ENCODE measurements at regions not wholly inside any gene's neighbourhood (a gene's known extent, or its start where the extent isn't known, plus 50 kb on each side); places are given as distances from the start of the nearest gene placed in this dataset.
"Not testable (repeated sequence)": the region's sequence is repeated elsewhere in the genome, so short reads cannot be mapped to it uniquely, and the experiment has no call there.

DNA sequence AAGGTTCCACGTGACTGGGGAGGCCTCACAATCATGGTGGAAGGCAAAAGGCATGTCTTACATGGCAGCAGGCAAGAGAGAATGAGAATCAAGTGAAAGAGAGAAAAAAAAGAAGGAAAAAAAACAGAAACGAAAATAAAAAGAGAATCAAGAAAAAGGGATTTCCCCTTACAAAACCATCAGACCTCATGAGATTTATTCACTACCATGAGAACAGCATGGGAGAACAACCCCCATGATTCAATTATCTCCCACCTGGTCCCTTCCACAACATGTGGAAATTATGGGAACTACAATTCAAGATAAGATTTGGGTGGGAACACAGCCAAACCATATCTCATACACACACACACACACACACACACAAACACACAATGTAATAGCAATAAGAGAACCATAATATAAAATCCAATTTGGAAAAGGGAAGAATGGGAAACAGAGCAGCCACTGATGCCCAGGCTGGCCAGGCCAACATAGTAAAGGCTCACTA is 90.6 kb upstream of the C1QTNF7 start:
- CTCF ChIA-PET; intact Hi-C loops (cut with micrococcal nuclease); DNase-seq; H3K27me3 Mint-ChIP-seq; H3K4me3 Mint-ChIP-seq; POLR2A ChIA-PET; H3K27ac Mint-ChIP-seq; H3K4me1 Mint-ChIP-seq (ENCODE audit: low read depth); H3K9me3 Mint-ChIP-seq; H3K36me3 Mint-ChIP-seq: not testable (repeated sequence)

DNA sequence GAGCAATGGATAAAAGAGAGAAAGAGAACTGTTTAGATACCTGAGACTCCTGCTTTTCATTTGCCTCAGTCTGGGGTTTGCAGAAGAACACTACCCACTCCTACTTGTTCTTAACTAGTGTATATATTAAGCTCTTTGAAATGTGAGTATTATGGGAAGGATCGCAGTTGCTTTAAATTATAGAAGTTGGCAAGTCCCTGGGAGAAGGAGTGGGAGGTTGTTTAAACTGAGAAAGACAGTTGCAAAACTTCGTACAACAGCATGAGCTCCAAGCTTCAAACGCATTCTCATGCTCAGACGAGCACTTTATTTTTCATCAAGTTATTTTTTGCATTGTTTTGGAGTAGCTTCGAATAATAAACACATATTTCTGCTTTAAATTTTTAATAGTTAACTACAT is 88.1 kb upstream of the C1QTNF7 start:
- DNase-seq: no peak
- POLR2A ChIA-PET: no interaction called here
- CTCF ChIA-PET: interaction anchor here (0.7 kb wide), 1 partner anchor 16 kb away, joined by 3 read pairs; no protein-coding TSS in a partner anchor
- no peaks in the 10 kb centered on the region for H3K4me1 Mint-ChIP-seq (ENCODE audit: low read depth)
- intact Hi-C loops (cut with micrococcal nuclease): no loop called here
- H3K27ac Mint-ChIP-seq: no peak overlapping the region
- peaks cover 1% of the 10 kb centered on the region for H3K27me3 Mint-ChIP-seq
- H3K36me3 Mint-ChIP-seq: no peaks in the 10 kb centered on the region
- no peaks in the 10 kb centered on the region for H3K9me3 Mint-ChIP-seq
- no peak overlapping the region for H3K4me3 Mint-ChIP-seq

DNA sequence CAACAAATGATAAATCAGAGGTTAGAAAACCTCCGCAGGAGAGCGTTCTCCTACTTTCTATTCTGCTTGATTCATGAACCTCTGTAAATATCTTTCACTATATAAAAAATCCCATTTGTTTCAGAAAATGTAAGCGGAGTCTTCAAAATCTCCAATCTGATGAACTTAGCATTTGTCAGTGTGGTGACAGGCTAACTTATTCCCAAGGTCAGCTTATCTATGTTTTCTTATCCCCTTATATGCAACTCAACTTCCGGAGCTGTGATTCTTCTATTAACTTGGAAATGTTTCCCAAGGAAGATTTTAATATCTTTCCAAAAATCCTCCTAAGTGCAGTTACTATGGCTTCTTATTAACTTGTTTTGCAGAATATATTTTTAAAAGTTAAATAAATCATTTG is 87.5 kb upstream of the C1QTNF7 start:
- ChIA-PET CTCF (interaction anchor here (0.7 kb wide), 1 partner anchor 17 kb away, joined by 3 read pairs; no protein-coding TSS in a partner anchor), POLR2A (no interaction called here)
- H3K4me3 Mint-ChIP-seq: no peak overlapping the region
- intact Hi-C loops (cut with micrococcal nuclease): no loop called here
- H3K36me3 Mint-ChIP-seq: no peaks in the 10 kb centered on the region
- no peaks in the 10 kb centered on the region for H3K9me3 Mint-ChIP-seq
- no peaks in the 10 kb centered on the region for H3K4me1 Mint-ChIP-seq (ENCODE audit: low read depth)
- H3K27ac Mint-ChIP-seq: no peak overlapping the region
- no peak for DNase-seq
- H3K27me3 Mint-ChIP-seq: peaks cover 1% of the 10 kb centered on the region

DNA sequence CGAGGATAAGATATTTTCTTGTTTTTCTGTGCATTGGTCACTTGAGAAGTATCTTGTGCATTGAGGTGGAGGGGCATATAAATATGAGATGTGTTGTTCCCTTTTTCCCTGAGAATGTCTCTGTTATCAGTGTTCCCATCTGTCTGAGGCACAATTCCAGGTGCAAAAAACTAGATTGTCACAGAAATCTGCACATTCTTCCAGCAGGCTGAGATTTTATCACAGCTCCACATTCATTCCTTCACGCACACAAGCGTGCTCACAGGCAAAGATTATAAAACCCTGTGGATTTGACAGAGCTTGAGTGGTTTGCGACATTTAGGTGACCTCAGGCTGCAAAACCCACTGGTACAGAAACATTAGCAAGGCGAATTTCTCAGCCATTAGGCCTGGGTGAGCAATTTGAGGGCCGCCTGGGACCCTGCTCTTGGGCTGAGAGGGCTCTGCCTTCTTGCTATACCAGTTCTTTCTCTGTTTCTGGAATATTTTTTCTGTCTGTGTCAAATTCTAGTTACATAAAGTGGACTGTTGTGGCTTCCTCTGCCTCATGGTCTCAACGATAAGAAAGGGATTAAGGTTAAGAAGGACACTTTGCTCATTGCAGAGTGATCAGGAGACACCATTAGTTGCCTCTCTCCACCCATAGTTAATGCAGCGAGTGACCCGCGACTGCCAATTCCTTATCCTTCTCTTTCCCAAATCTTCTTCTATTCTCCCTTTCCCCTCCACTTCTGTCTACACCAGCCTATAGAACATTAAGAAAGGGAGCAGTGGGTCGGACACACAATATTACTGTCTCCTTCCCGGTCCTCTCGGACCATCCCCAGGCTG is 86.7 kb upstream of the C1QTNF7 start:
- Mint-ChIP-seq H3K9me3 (no peaks in the 10 kb centered on the region), H3K27ac (no peak overlapping the region), H3K36me3 (no peaks in the 10 kb centered on the region), H3K4me3 (no peak overlapping the region), H3K27me3 (peaks cover 1% of the 10 kb centered on the region), H3K4me1 (ENCODE audit: low read depth) (no peaks in the 10 kb centered on the region)
- CTCF ChIA-PET: no interaction called here
- no peak for DNase-seq
- POLR2A ChIA-PET: no interaction called here
- intact Hi-C loops (cut with micrococcal nuclease): no loop called here

DNA sequence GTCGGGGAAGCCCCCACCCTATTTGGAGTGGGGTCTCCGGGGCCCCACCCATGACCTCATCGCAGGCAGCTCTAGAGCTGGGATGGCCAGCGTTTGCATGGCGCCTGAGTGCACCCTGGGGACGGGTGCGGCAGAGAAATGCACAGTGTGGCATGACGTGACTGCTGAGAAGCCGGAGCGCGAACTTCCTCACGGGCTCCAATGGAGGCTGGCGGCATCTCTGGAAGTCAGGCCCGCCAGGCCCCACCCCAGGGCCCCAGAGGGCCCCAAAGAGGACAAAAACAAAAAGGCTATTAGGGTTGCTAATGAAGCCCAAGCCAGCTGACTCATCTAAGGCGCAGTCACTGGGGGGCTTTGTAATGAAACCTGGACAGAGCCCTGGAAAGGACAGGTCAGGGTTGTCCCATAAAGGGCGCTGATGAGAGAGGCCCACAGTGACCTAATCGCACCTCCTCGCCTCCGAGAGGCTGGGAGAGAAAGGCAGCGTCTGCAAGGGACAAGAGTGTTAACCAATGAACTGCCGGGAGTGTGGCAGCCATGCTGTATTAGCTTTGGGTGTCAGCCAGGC is 86.0 kb upstream of the C1QTNF7 start:
- Mint-ChIP-seq H3K4me1 (ENCODE audit: low read depth) (no peaks in the 10 kb centered on the region), H3K4me3 (no peak overlapping the region), H3K9me3 (no peaks in the 10 kb centered on the region), H3K27me3 (peaks cover 3% of the 10 kb centered on the region), H3K27ac (no peak overlapping the region), H3K36me3 (no peaks in the 10 kb centered on the region)
- ChIA-PET POLR2A (no interaction called here), CTCF (no interaction called here)
- intact Hi-C loops (cut with micrococcal nuclease): no loop called here
- DNase-seq: no peak

DNA sequence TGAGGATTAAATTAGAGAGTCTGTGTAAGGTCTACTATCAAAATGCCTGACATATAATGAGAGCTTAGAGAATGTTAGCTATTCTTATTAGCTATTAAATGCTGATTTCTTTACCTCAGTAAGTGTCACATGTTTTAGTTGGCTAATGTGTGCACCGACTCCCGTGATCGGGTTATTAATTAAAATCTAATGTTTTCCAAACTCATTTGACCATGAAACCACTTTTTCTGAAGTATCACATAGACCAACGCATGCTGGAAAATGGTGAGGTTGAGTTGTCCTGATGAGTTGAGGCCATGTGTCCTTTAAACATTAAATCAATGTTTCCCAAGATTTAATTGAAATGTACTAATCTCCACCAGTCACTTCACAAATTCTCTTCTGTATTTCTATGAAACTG is 84.8 kb upstream of the C1QTNF7 start:
- Mint-ChIP-seq H3K36me3 (no peaks in the 10 kb centered on the region), H3K4me1 (ENCODE audit: low read depth) (no peaks in the 10 kb centered on the region), H3K4me3 (no peak overlapping the region), H3K27me3 (peaks cover 3% of the 10 kb centered on the region), H3K27ac (no peak overlapping the region), H3K9me3 (no peaks in the 10 kb centered on the region)
- intact Hi-C loops (cut with micrococcal nuclease): no loop called here
- ChIA-PET POLR2A (no interaction called here), CTCF (interaction anchor here (0.6 kb wide), 1 partner anchor 1839 kb away, joined by 3 read pairs; no protein-coding TSS in a partner anchor)
- DNase-seq: no peak

DNA sequence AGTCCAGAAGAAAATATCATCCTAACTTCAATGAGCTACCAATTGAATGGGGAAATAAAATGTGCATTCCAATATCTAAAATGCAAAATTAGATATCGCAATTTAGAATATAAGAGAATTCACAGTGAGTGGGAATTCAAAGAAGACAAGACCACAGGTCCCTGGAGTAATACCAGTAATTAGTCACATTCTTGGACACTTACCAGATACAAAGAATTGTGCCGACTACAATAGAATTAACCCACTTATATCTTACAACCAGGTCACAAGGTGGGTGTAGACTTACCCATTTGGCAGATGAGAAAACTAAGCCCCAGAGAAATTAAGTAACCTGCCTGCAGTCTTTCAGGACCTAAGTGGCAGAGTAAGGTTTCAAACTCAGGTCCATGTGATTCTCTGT is 84.3 kb upstream of the C1QTNF7 start:
- Mint-ChIP-seq H3K36me3 (no peaks in the 10 kb centered on the region), H3K4me1 (ENCODE audit: low read depth) (no peaks in the 10 kb centered on the region), H3K4me3 (no peak overlapping the region), H3K9me3 (no peaks in the 10 kb centered on the region), H3K27me3 (peaks cover 3% of the 10 kb centered on the region), H3K27ac (no peak overlapping the region)
- intact Hi-C loops (cut with micrococcal nuclease): no loop called here
- CTCF ChIA-PET: interaction anchor here (0.6 kb wide), 1 partner anchor 1839 kb away, joined by 3 read pairs; no protein-coding TSS in a partner anchor
- POLR2A ChIA-PET: no interaction called here
- DNase-seq: no peak

DNA sequence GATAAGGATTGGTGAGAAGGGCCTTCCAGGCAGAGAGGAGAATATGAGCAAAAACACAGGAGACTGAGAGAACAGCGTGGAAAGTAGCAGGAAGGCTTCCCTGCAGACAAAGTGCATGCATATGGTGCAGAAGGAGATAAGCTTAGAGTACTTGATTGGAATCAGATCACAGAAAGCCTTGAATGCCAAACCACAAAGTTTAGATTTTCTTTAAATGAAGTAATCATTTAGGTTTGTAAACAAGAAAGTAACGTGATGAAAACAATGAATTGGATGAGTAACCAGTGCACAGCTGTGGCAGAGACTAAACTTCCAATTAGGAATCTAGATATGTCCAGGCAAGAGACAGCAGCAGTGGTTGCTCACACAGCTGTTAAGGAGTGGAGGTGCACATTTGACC is 83.8 kb upstream of the C1QTNF7 start:
- intact Hi-C loops (cut with micrococcal nuclease): no loop called here
- H3K36me3 Mint-ChIP-seq: no peaks in the 10 kb centered on the region
- no peak overlapping the region for H3K27ac Mint-ChIP-seq
- no peaks in the 10 kb centered on the region for H3K9me3 Mint-ChIP-seq
- no peaks in the 10 kb centered on the region for H3K4me1 Mint-ChIP-seq (ENCODE audit: low read depth)
- H3K27me3 Mint-ChIP-seq: peaks cover 3% of the 10 kb centered on the region
- ChIA-PET CTCF (no interaction called here), POLR2A (no interaction called here)
- DNase-seq: no peak
- no peak overlapping the region for H3K4me3 Mint-ChIP-seq

DNA sequence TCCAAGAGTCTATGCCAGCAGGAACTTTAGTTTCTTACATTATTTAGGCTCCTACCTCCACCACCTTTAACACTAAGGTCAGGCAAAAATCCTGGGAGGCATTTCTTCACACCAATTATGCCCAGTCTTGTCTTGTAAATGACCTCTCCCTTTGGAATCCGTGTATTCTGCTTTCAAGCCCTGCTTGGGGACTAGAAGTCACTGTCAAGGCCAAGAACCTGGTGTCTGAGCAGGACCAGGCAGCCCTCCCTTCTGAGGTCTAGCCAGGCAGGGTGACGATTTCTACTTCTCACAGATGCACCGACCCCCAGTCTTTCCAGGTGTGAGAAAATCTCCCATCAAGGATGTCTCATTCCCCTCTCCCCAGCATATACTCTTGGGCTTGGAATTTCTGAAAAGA is 82.7 kb upstream of the C1QTNF7 start:
- no peak for DNase-seq
- no peak overlapping the region for H3K4me3 Mint-ChIP-seq
- H3K4me1 Mint-ChIP-seq (ENCODE audit: low read depth): peaks cover 2% of the 10 kb centered on the region
- intact Hi-C loops (cut with micrococcal nuclease): no loop called here
- ChIA-PET POLR2A (no interaction called here), CTCF (no interaction called here)
- no peaks in the 10 kb centered on the region for H3K9me3 Mint-ChIP-seq
- H3K36me3 Mint-ChIP-seq: no peaks in the 10 kb centered on the region
- peaks cover 2% of the 10 kb centered on the region for H3K27me3 Mint-ChIP-seq
- no peak overlapping the region for H3K27ac Mint-ChIP-seq

DNA sequence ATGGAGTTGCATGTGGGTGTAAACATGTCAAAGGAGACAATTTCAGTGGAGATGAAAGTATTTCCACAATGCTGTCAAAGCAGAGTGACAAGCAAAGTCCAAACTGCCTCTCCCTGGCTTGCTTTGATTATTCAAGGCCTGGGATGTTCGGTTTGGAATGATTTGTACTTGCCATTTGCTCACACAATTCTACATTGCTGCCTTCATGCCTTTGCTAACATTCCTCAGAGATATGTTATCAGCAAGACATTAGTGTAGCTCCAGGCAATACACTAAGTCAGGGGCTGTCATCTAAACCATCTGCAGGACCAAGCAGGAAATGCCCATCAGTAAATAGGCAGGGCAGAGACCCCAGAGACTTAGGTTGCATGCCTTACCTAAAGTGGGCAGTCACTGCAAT is 79.6 kb upstream of the C1QTNF7 start:
- Mint-ChIP-seq H3K27ac (no peak overlapping the region), H3K9me3 (no peaks in the 10 kb centered on the region), H3K36me3 (no peaks in the 10 kb centered on the region), H3K27me3 (peaks cover 4% of the 10 kb centered on the region), H3K4me1 (ENCODE audit: low read depth) (peaks cover 2% of the 10 kb centered on the region), H3K4me3 (no peak overlapping the region)
- ChIA-PET CTCF (no interaction called here), POLR2A (interaction anchor here (0.6 kb wide), 1 partner anchor 122 kb away, joined by 3 read pairs; the partner anchor contains the start of gene CC2D2A)
- no peak for DNase-seq
- intact Hi-C loops (cut with micrococcal nuclease): no loop called here

DNA sequence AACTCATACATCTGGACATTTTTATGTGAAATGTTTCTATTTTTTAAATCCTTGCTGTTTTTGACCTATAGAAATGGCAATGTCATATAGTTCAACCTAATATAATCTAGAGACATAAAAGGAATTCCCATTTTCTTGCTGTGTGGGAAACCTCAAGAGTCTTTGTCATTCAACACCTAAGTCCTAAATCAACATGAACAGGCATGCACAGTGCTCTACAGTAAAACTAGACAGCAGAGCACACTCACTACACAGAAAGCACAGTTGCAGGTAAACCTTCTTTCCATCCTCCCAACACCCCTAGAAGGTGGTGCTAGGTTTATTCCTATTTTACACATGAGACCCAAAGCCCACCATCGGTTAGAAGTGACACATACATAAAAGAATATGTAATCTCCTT is 79.1 kb upstream of the C1QTNF7 start:
- peaks cover 4% of the 10 kb centered on the region for H3K27me3 Mint-ChIP-seq
- H3K9me3 Mint-ChIP-seq: no peaks in the 10 kb centered on the region
- no peak overlapping the region for H3K4me3 Mint-ChIP-seq

DNA sequence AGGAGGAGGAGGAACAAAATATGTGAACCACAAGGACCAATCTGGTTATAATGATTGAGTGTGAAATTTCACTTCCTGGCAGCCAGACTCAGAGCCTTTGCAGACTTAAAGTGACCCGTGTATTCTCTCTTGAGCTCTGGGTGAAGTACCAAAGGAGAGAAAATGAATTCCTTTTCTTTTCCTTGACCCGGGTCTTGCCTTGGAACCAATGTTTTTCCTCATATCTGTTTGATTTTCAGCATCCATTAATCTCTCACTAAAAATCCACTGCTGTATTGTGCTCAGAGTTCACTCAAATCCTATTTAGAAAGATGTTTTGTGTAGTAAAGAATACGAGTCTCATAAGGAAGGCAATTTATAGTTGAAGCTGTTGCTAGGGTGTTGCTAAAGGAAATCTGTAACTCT is 78.3 kb upstream of the C1QTNF7 start:
- no peak for DNase-seq
- Mint-ChIP-seq H3K27ac (no peak overlapping the region), H3K27me3 (peaks cover 4% of the 10 kb centered on the region), H3K36me3 (no peaks in the 10 kb centered on the region), H3K4me1 (ENCODE audit: low read depth) (peaks cover 2% of the 10 kb centered on the region), H3K9me3 (no peaks in the 10 kb centered on the region), H3K4me3 (no peak overlapping the region)
- ChIA-PET POLR2A (no interaction called here), CTCF (no interaction called here)
- intact Hi-C loops (cut with micrococcal nuclease): no loop called here

More for the DNA sequence above, 79.1 kb upstream of the C1QTNF7 start:
- intact Hi-C loops (cut with micrococcal nuclease): no loop called here
- peaks cover 2% of the 10 kb centered on the region for H3K4me1 Mint-ChIP-seq (ENCODE audit: low read depth)
- H3K36me3 Mint-ChIP-seq: no peaks in the 10 kb centered on the region
- ChIA-PET CTCF (no interaction called here), POLR2A (no interaction called here)
- DNase-seq: no peak
- H3K27ac Mint-ChIP-seq: no peak overlapping the region

DNA sequence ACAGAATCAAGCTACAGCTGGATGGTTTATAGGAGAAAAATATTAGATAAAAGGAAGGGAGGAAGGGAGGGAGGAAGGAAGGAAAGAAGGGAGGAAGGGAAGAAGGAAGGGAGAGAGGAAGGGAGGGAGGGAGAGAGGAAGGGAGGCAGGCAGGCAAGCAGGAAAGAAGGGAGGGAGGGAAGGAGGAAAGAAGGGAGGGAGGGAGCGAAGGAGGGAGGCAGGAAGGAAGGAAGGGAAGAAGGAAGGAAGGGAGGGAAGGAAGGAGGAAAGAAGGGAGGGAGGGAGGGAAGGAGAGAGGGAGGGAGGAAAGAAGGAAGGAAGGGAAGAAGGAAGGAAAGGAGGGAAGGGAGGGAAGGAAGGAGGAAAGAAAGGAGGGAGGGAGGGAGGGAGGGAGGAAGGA is 77.9 kb upstream of the C1QTNF7 start:
- peaks cover 4% of the 10 kb centered on the region for H3K27me3 Mint-ChIP-seq
- DNase-seq: no peak
- H3K4me1 Mint-ChIP-seq (ENCODE audit: low read depth): peaks cover 2% of the 10 kb centered on the region
- no peak overlapping the region for H3K27ac Mint-ChIP-seq
- no peaks in the 10 kb centered on the region for H3K36me3 Mint-ChIP-seq
- intact Hi-C loops (cut with micrococcal nuclease): no loop called here
- CTCF ChIA-PET: no interaction called here
- no peak overlapping the region for H3K4me3 Mint-ChIP-seq
- H3K9me3 Mint-ChIP-seq: no peaks in the 10 kb centered on the region
- POLR2A ChIA-PET: no interaction called here
